ENCODE measurements at regions not wholly inside any gene's neighbourhood (a gene's known extent, or its start where the extent isn't known, plus 50 kb on each side); places are given as distances from the start of the nearest gene placed in this dataset.
A peak's percentile ranks its signal among the peaks of the same experiment; 100 is the strongest.

- no peak overlapping the region for H3K4me3 ChIP-seq (ENCODE audit: low read length)
- TF ChIP-seq CTCF (IDR thresholded peaks at IDR 0.05; ENCODE audit: insufficient read depth, low read depth, low read length, missing control alignments): no peak
- DNase-seq (ENCODE audit: low read depth): no peak
Observed at GRCh38 chr1:244162786-244163530, 111.9 kb downstream of the ZBTB18 start.

GRCh38 chr1:244163861-244164510, 112.9 kb downstream of the ZBTB18 start:
- DNase-seq (ENCODE audit: low read depth): peak; percentile 95
- no peak overlapping the region for H3K4me3 ChIP-seq (ENCODE audit: low read length)
- TF ChIP-seq CTCF (IDR thresholded peaks at IDR 0.05; ENCODE audit: insufficient read depth, low read depth, low read length, missing control alignments): no peak

GRCh38 chr1:244164511-244164890, 113.4 kb downstream of the ZBTB18 start:
- DNase-seq (ENCODE audit: low read depth): no peak
- H3K4me3 ChIP-seq (ENCODE audit: low read length): no peak overlapping the region
- TF ChIP-seq CTCF (IDR thresholded peaks at IDR 0.05; ENCODE audit: insufficient read depth, low read depth, low read length, missing control alignments): no peak

GRCh38 chr1:244165021-244165420, 113.9 kb downstream of the ZBTB18 start:
- no peak overlapping the region for H3K4me3 ChIP-seq (ENCODE audit: low read length)
- no peak for TF ChIP-seq CTCF (IDR thresholded peaks at IDR 0.05; ENCODE audit: insufficient read depth, low read depth, low read length, missing control alignments)
- no peak for DNase-seq (ENCODE audit: low read depth)

GRCh38 chr1:244165701-244166100, 114.6 kb downstream of the ZBTB18 start:
- no peak overlapping the region for H3K4me3 ChIP-seq (ENCODE audit: low read length)
- DNase-seq (ENCODE audit: low read depth): peak; percentile 51
- TF ChIP-seq CTCF (IDR thresholded peaks at IDR 0.05; ENCODE audit: insufficient read depth, low read depth, low read length, missing control alignments): no peak

GRCh38 chr1:244171241-244171985, 120.3 kb downstream of the ZBTB18 start:
- no peak overlapping the region for H3K4me3 ChIP-seq (ENCODE audit: low read length)
- TF ChIP-seq CTCF (IDR thresholded peaks at IDR 0.05; ENCODE audit: insufficient read depth, low read depth, low read length, missing control alignments): no peak
- no peak for DNase-seq (ENCODE audit: low read depth)

Data from epithelial cell of esophagus (primary cell).